Heart left ventricle (tissue), 13 donors: ENCODE measurements at regions not wholly inside any gene's neighbourhood (a gene's known extent, or its start where the extent isn't known, plus 50 kb on each side); places are given as distances from the start of the nearest gene placed in this dataset.

Source experiments
- POLR2A ChIP-seq, 2 donors: fragments of 450-650 bp; IDR thresholded peaks; one replicate each; pipeline ENCODE4 v1.6.1; 2017; ENCODE audit warnings: antibody characterized with exemption in 2 of 2, mild to moderate bottlenecking in 2 of 2, moderate library complexity in 2 of 2
- TF ChIP-seq, protein P1 (sequence below), 12 donors: fragments of 200-600 bp; sonication (generic) in 4 of 12; IDR thresholded peaks; one replicate each; pipeline versions ENCODE4 v1.5.0 to v1.8.0; 2018 to 2022; ENCODE audit warnings: antibody characterized with exemption in 12 of 12, mild to moderate bottlenecking in 5 of 12
- donor health status: ischemic (EF 13 %, LVEDD 7.1; RV severe dilation, severe dysfunction).
- donor health status: DM: no; HTN: yes; CAD: no.
- donor health status: DM: no; HTN: no; CAD: no.
- donor health status: ischemic (EF 25% LVEDD 6.9; RV normal size, moderate dysfunction).
- donor health status: ischemic (EF 25% LVEDD 5.7; RV mildly dilated, moderate dysfunction).
- donor health status: ischemic (EF 35%, LVEDD 5.7; RV mildly dilated, moderate dysfunction).
- donor health status: nonischemic (EF 11% LVEDD 7.7; RV severe dilation, severe dysfunction).
- donor health status: DM: yes; HTN: yes; CAD: no.
- donor health status: PGD.
- donor health status: ischemic (EF 29% LVEDD 5.4; RV normal size, mild dysfunction).
- donor health status: nonischemic (EF 23%, LVEDD 6.1; RV moderate dilation, normal function).

DNA sequence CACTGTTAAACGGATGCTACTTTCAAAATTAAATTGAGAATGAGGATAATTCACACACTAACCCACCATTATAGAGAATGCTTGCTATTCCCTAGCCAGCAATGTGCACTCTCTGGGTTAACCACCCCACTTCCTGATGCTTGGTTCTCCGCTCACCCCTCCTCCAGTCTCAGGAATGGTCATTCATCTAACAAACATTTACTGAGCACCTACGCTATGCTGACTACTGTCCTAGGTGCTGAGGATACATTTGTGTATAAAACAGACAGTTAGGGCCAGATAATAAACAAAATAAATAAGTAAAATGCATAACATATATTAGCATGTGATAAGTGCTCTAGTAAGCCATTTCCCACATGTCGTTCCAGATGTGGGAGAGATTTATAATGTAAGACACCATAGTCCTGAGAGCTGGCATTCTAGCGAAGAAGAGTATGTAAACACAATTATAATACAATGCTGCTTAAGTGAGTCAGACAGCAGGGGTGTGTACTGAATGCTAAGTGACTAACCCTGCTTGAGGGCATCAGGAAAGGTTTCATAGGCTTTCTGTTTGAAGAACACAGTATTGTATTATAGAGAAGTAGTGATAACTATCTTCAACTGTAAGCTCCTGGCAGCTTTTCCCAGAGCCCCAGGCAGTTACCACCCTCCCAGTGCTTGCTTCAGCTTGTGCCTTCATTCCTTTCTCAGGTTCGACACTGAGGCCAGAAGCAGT is 126.7 kb upstream of the CACHD1 start:
- TF ChIP-seq, protein P1, sequence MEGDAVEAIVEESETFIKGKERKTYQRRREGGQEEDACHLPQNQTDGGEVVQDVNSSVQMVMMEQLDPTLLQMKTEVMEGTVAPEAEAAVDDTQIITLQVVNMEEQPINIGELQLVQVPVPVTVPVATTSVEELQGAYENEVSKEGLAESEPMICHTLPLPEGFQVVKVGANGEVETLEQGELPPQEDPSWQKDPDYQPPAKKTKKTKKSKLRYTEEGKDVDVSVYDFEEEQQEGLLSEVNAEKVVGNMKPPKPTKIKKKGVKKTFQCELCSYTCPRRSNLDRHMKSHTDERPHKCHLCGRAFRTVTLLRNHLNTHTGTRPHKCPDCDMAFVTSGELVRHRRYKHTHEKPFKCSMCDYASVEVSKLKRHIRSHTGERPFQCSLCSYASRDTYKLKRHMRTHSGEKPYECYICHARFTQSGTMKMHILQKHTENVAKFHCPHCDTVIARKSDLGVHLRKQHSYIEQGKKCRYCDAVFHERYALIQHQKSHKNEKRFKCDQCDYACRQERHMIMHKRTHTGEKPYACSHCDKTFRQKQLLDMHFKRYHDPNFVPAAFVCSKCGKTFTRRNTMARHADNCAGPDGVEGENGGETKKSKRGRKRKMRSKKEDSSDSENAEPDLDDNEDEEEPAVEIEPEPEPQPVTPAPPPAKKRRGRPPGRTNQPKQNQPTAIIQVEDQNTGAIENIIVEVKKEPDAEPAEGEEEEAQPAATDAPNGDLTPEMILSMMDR (IDR thresholded peaks at IDR 0.05) = no peak
- TF ChIP-seq POLR2A (IDR thresholded peaks at IDR 0.05) = no peak
